HG02759 (cell line): ENCODE measurements at regions not wholly inside any gene's neighbourhood (a gene's known extent, or its start where the extent isn't known, plus 50 kb on each side); places are given as distances from the start of the nearest gene placed in this dataset.

ENCODE experiments used
- ATAC-seq: cut with Tn5 transposase; IDR thresholded peaks from one replicate; pipeline ENCODE4 v1.9.1; 2021; ENCODE audit warnings: mild to moderate bottlenecking, moderate library complexity; ENCODE audit not compliant: unreplicated experiment

- ATAC-seq = peak; percentile 53
Measured at GRCh38 chr5:160961038-160961437, 109.0 kb upstream of the ATP10B start.

- no peak for ATAC-seq
Measured at GRCh38 chr5:160960592-160960991, 108.6 kb upstream of the ATP10B start.

- ATAC-seq = peak; percentile 51
Measured at GRCh38 chr5:160959804-160960203, 107.8 kb upstream of the ATP10B start.

- peak; percentile 65 for ATAC-seq
Measured at GRCh38 chr5:160957312-160957861, 105.4 kb upstream of the ATP10B start.

- ATAC-seq = no peak
Measured at GRCh38 chr5:160956051-160956450, 104.0 kb upstream of the ATP10B start.

GRCh38 chr5:160950311-160950710, 98.3 kb upstream of the ATP10B start:
- ATAC-seq = no peak

- no peak for ATAC-seq
Measured at GRCh38 chr5:160940725-160941124, 88.7 kb upstream of the ATP10B start.

GRCh38 chr5:160938532-160938931, 86.5 kb upstream of the ATP10B start:
- ATAC-seq = no peak

- ATAC-seq = no peak
Measured at GRCh38 chr5:160937570-160937969, 85.6 kb upstream of the ATP10B start.

- ATAC-seq = no peak
Measured at GRCh38 chr5:160935776-160936175, 83.8 kb upstream of the ATP10B start.

GRCh38 chr5:160931283-160931682, 79.3 kb upstream of the ATP10B start:
- ATAC-seq = no peak

- no peak for ATAC-seq
Measured at GRCh38 chr5:160930406-160930805, 78.4 kb upstream of the ATP10B start.

GRCh38 chr5:160929906-160930305, 77.9 kb upstream of the ATP10B start:
- ATAC-seq = no peak

- no peak for ATAC-seq
Measured at GRCh38 chr5:160929360-160929759, 77.3 kb upstream of the ATP10B start.

GRCh38 chr5:160926428-160926827, 74.4 kb upstream of the ATP10B start:
- no peak for ATAC-seq

GRCh38 chr5:160925281-160925680, 73.3 kb upstream of the ATP10B start:
- ATAC-seq = no peak

GRCh38 chr5:160923936-160924710, 72.1 kb upstream of the ATP10B start:
- ATAC-seq = no peak

- no peak for ATAC-seq
Measured at GRCh38 chr5:160923411-160923810, 71.4 kb upstream of the ATP10B start.

GRCh38 chr5:160922311-160922710, 70.3 kb upstream of the ATP10B start:
- no peak for ATAC-seq

GRCh38 chr5:160921423-160922285, 69.6 kb upstream of the ATP10B start:
- ATAC-seq = no peak

GRCh38 chr5:160919626-160920025, 67.6 kb upstream of the ATP10B start:
- no peak for ATAC-seq

GRCh38 chr5:160918386-160918785, 66.4 kb upstream of the ATP10B start:
- ATAC-seq = no peak
